SK-N-SH (cell line): ENCODE measurements at regions not wholly inside any gene's neighbourhood (a gene's known extent, or its start where the extent isn't known, plus 50 kb on each side); places are given as distances from the start of the nearest gene placed in this dataset.

Experiments used
- CTCF ChIA-PET: fragments of 300-600, 350-600 bp; formaldehyde crosslinking; extraction: SDS; loops from one replicate; lab custom pipeline; 2021; lab: Yijun Ruan, JAX
- POLR2A ChIA-PET: fragments of 350-600 bp; sonication (Branson Sonifier 250); formaldehyde crosslinking; extraction: SDS; loops from one replicate; lab custom pipeline; 2020; ENCODE audit warnings: antibody characterized with exemption, inconsistent platforms; lab: Yijun Ruan, JAX
- DNase-seq: peaks from one replicate; pipeline ENCODE4 v3.0.0; 2012
- H2AFZ ChIP-seq: fragments of 200-600 bp; sonication (generic); 2 replicates; pipeline ENCODE4 v1.8.1; 2016; ENCODE audit warnings: antibody characterized with exemption, mild to moderate bottlenecking, low read depth
- H3F3A ChIP-seq: fragments of 200-600 bp; sonication (generic); replicated peaks from 2 replicates; pipeline ENCODE3; 2016; ENCODE audit warnings: antibody characterized with exemption, mild to moderate bottlenecking; ENCODE audit not compliant: insufficient read depth
- H3K27ac ChIP-seq, 2 experiments: fragments of 200-500 bp in 1 of 2; fragments of 200-600 bp in 1 of 2; sonication (Bioruptor generic) in 1 of 2; sonication (generic), shearing (Covaris generic) in 1 of 2; 2 replicates each; pipeline versions ENCODE4 v1.5.1 to v1.6.1; 2014 to 2016; ENCODE audit warnings: low read depth in 2 of 2, inconsistent platforms in 1 of 2, low read length in 1 of 2, mild to moderate bottlenecking in 1 of 2, mixed read lengths in 1 of 2
- H3K27me3 ChIP-seq: fragments of 200-600 bp; sonication (generic), shearing (Covaris generic); 2 replicates; pipeline ENCODE4 v1.6.1; 2016; ENCODE audit warnings: mixed run types; ENCODE audit not compliant: insufficient read depth
- H3K36me3 ChIP-seq, 2 experiments: fragments of 200-500 bp in 1 of 2; fragments of 200-600 bp in 1 of 2; sonication (Bioruptor generic) in 1 of 2; sonication (generic) in 1 of 2; replicated peaks in 1 of 2; 2 replicates each; pipeline versions ENCODE3 to v1.5.1; 2014 to 2016; ENCODE audit warnings: low read length in 1 of 2, mild to moderate bottlenecking in 1 of 2; ENCODE audit not compliant: insufficient read depth in 2 of 2, control insufficient read depth in 1 of 2
- H3K4me1 ChIP-seq, 2 experiments: fragments of 200-500 bp in 1 of 2; fragments of 200-600 bp in 1 of 2; sonication (Bioruptor generic) in 1 of 2; sonication (generic), shearing (Covaris generic) in 1 of 2; 2 replicates each; pipeline versions ENCODE4 v1.5.1 to v1.6.1; 2014 to 2016; ENCODE audit warnings: low read depth in 1 of 2, low read length in 1 of 2, mixed run types in 1 of 2; ENCODE audit not compliant: insufficient read depth in 2 of 2, control insufficient read depth in 1 of 2
- H3K4me2 ChIP-seq: fragments of 200-600 bp; sonication (generic), shearing (Covaris generic); 2 replicates; pipeline ENCODE4 v1.6.1; 2017; ENCODE audit warnings: mixed run types
- H3K4me3 ChIP-seq, 2 experiments: fragments of 200-500 bp in 1 of 2; fragments of 200-600 bp in 1 of 2; sonication (Bioruptor generic) in 1 of 2; sonication (generic), shearing (Covaris generic) in 1 of 2; 2 replicates each; pipeline versions ENCODE4 v1.5.1 to v1.8.1; 2014 to 2016; ENCODE audit warnings: low read depth in 2 of 2, inconsistent platforms in 1 of 2, low read length in 1 of 2, mild to moderate bottlenecking in 1 of 2, mixed read lengths in 1 of 2, moderate library complexity in 1 of 2
- H3K79me2 ChIP-seq: fragments of 200-600 bp; sonication (generic); 2 replicates; pipeline ENCODE4 v1.8.1; 2017; ENCODE audit warnings: mild to moderate bottlenecking; ENCODE audit not compliant: insufficient read depth
- H3K9ac ChIP-seq: fragments of 200-600 bp; sonication (generic); 2 replicates; pipeline ENCODE4 v1.6.1; 2017; ENCODE audit warnings: mixed run types
- H3K9me2 ChIP-seq: fragments of 200-600 bp; sonication (generic); 2 replicates; pipeline ENCODE4 v1.6.1; 2017; ENCODE audit warnings: mixed run types
- H3K9me3 ChIP-seq: fragments of 200-600 bp; sonication (generic); 2 replicates; pipeline ENCODE4 v1.6.1; 2017; ENCODE audit warnings: mixed run types, mild to moderate bottlenecking, moderate library complexity
- H4K20me1 ChIP-seq: fragments of 200-600 bp; sonication (generic); 2 replicates; pipeline ENCODE4 v1.6.1; 2017; ENCODE audit warnings: mild to moderate bottlenecking, mixed run types; ENCODE audit not compliant: insufficient read depth
- CTCF ChIP-seq: fragments of 200-600 bp; sonication (generic); IDR thresholded peaks from 2 replicates; pipeline ENCODE4 v1.6.1; 2017; ENCODE audit warnings: antibody characterized with exemption, mild to moderate bottlenecking, moderate library complexity
- EP300 ChIP-seq, 2 experiments: IDR thresholded peaks; 2 replicates each; pipeline versions ENCODE4 v1.4.0 to v1.6.1; 2012; ENCODE audit warnings: borderline replicate concordance in 1 of 2, low read depth in 1 of 2, low read length in 1 of 2
- NFIC ChIP-seq: IDR thresholded peaks from 2 replicates; pipeline ENCODE4 v1.4.0; 2012; ENCODE audit warnings: borderline replicate concordance
- PBX3 ChIP-seq: IDR thresholded peaks from 2 replicates; pipeline ENCODE4; 2012
- RCOR1 ChIP-seq: fragments of 150-350 bp; IDR thresholded peaks from 2 replicates; pipeline ENCODE4 v1.6.1; 2017; ENCODE audit warnings: antibody characterized with exemption, low read length
- SIN3A ChIP-seq: IDR thresholded peaks from 2 replicates; pipeline ENCODE4 v1.6.1; 2012; ENCODE audit warnings: low read depth, mild to moderate bottlenecking, low read length, moderate library complexity, borderline replicate concordance
- TAF1 ChIP-seq: IDR thresholded peaks from 2 replicates; pipeline ENCODE4 v1.6.1; 2012; ENCODE audit warnings: low read depth, mild to moderate bottlenecking, low read length, moderate library complexity, borderline replicate concordance
- TEAD4 ChIP-seq: IDR thresholded peaks from 2 replicates; pipeline ENCODE4 v1.4.0; 2012; ENCODE audit warnings: mild to moderate bottlenecking, borderline replicate concordance; ENCODE audit not compliant: insufficient read depth
- USF1 ChIP-seq: IDR thresholded peaks from 2 replicates; pipeline ENCODE4 v1.4.0; 2012; ENCODE audit warnings: low read depth, borderline replicate concordance
- WGBS: methylation state at CpG from one replicate; pipeline ENCODE4 v1.1.6; 2017; ENCODE audit warnings: low lambda C conversion rate; 5-methylcytosine and 5-hydroxymethylcytosine counted together

GRCh38 chr5:18394443-18394804 lies 760.2 kb downstream of the TAF11L14 start:
- Histone ChIP-seq H3K4me1 (peaks cover 0 to 8% of the 10 kb centered on the region in 2 experiments; a peak in 2 of 4 replicates), H3K79me2 (no peaks in the 10 kb centered on the region), H4K20me1 (no peaks in the 10 kb centered on the region), H3K4me2 (no peak overlapping the region), H2AFZ (no peak overlapping the region), H3K9me2 (no peaks in the 10 kb centered on the region), H3K27ac (peak overlapping the region in 1 of 2 experiments; percentile 65; a peak in 1 of 4 replicates), H3K9ac (no peak overlapping the region), H3K9me3 (no peaks in the 10 kb centered on the region), H3F3A (no peaks in the 10 kb centered on the region), H3K36me3 (no peaks in the 10 kb centered on the region), H3K4me3 (peak overlapping the region in 1 of 2 experiments; percentile 40; a peak in 1 of 4 replicates), H3K27me3 (no peaks in the 10 kb centered on the region)
- TF ChIP-seq USF1, result no peak
- no peak for TF ChIP-seq TAF1
- WGBS, result 1% methylated on average over 4 of the region's 4 CpGs
- POLR2A ChIA-PET, result no interaction called here
- no peak for DNase-seq
- CTCF ChIA-PET, result interaction anchor here (0.6 to 3.2 kb wide), 16 partner anchors 11 to 1214 kb away, joined by 3 to 21 read pairs (median 6); no protein-coding TSS in a partner anchor

- H3K9ac ChIP-seq, result no peak overlapping the region
- CTCF ChIA-PET, result interaction anchor here (0.6 to 3.2 kb wide), 8 partner anchors 12 to 303 kb away, joined by 3 to 21 read pairs (median 10); no protein-coding TSS in a partner anchor
Measured at GRCh38 chr5:18395126-18396110, 761.2 kb downstream of the TAF11L14 start.

GRCh38 chr5:18397371-18397770 lies 763.1 kb downstream of the TAF11L14 start:
- Histone ChIP-seq H2AFZ (no peak overlapping the region), H3K9ac (no peak overlapping the region), H3K79me2 (no peaks in the 10 kb centered on the region), H3K4me1 (peaks cover 0 to 8% of the 10 kb centered on the region in 2 experiments; a peak in 2 of 4 replicates), H3F3A (no peaks in the 10 kb centered on the region), H3K9me3 (no peaks in the 10 kb centered on the region), H3K27me3 (no peaks in the 10 kb centered on the region), H3K9me2 (no peaks in the 10 kb centered on the region), H3K36me3 (no peaks in the 10 kb centered on the region), H3K27ac (no peak overlapping the region), H4K20me1 (no peaks in the 10 kb centered on the region), H3K4me3 (no peak overlapping the region), H3K4me2 (no peak overlapping the region)
- ChIA-PET POLR2A (no interaction called here), CTCF (no interaction called here)
- TF ChIP-seq PBX3, result no peak
- TF ChIP-seq EP300 (IDR thresholded peaks at IDR 0.05; ENCODE audit: borderline replicate concordance in 1 of 2, low read depth in 1 of 2, low read length in 1 of 2), result no peak
- TF ChIP-seq NFIC, result no peak
- no peak for TF ChIP-seq SIN3A
- TF ChIP-seq CTCF, result no peak
- WGBS, result 36% methylated on average over 4 of the region's 4 CpGs
- DNase-seq, result no peak

More at GRCh38 chr5:18395126-18396110, 761.2 kb downstream of the TAF11L14 start:
- Histone ChIP-seq H2AFZ (no peak overlapping the region), H3K27ac (peak overlapping the region in 1 of 2 experiments; percentile 65; a peak in 2 of 4 replicates), H3K4me1 (peaks cover 0 to 8% of the 10 kb centered on the region in 2 experiments; a peak in 2 of 4 replicates), H3K9me2 (no peaks in the 10 kb centered on the region), H3K4me2 (no peak overlapping the region), H3F3A (no peaks in the 10 kb centered on the region), H3K36me3 (no peaks in the 10 kb centered on the region), H3K9me3 (no peaks in the 10 kb centered on the region), H4K20me1 (no peaks in the 10 kb centered on the region), H3K27me3 (no peaks in the 10 kb centered on the region), H3K79me2 (no peaks in the 10 kb centered on the region), H3K4me3 (no peak overlapping the region)
- POLR2A ChIA-PET, result no interaction called here
- WGBS, result 36% methylated on average over 10 of the region's 10 CpGs
- peak; percentile 28 for DNase-seq
- TF ChIP-seq EP300 (IDR thresholded peaks at IDR 0.05; ENCODE audit: borderline replicate concordance in 1 of 2, low read depth in 1 of 2, low read length in 1 of 2), result peak in 1 of 2 experiments; percentile 47; a peak in 2 of 4 replicates
- no peak for TF ChIP-seq TEAD4
- TF ChIP-seq RCOR1, result peak; percentile 47; the same call in 1 of the 2 replicates
